GM12891 (cell line): ENCODE measurements at regions not wholly inside any gene's neighbourhood (a gene's known extent, or its start where the extent isn't known, plus 50 kb on each side); places are given as distances from the start of the nearest gene placed in this dataset.

Source experiments
- PAX5 ChIP-seq: IDR thresholded peaks from 2 replicates; pipeline ENCODE4 v1.6.1; 2011; ENCODE audit warnings: low read length, moderate library complexity, mild to moderate bottlenecking; ENCODE audit not compliant: insufficient read depth, severe bottlenecking
- POLR2A ChIP-seq: IDR thresholded peaks from 2 replicates; pipeline ENCODE4 v1.6.1; 2011; ENCODE audit warnings: low read depth, low read length, control low read depth
- POLR2AphosphoS5 ChIP-seq: IDR thresholded peaks from 2 replicates; pipeline ENCODE4 v1.6.1; 2011; ENCODE audit warnings: low read depth, low read length, control low read depth
- SPI1 ChIP-seq: IDR thresholded peaks from 2 replicates; pipeline ENCODE4 v1.6.1; 2011; ENCODE audit warnings: low read depth, low read length, control low read depth
- TAF1 ChIP-seq: IDR thresholded peaks from 2 replicates; pipeline ENCODE4 v1.6.1; 2011; ENCODE audit warnings: low read depth, low read length, control low read depth

GRCh38 chr4:4766564-4766963, 92.9 kb upstream of the MSX1 start:
- no peak for TF ChIP-seq POLR2A
- no peak for TF ChIP-seq POLR2AphosphoS5
- TF ChIP-seq TAF1: no peak
- TF ChIP-seq SPI1: no peak
- no peak for TF ChIP-seq PAX5
